Right lobe of liver (tissue), 6 donors: ENCODE measurements at regions not wholly inside any gene's neighbourhood (a gene's known extent, or its start where the extent isn't known, plus 50 kb on each side); places are given as distances from the start of the nearest gene placed in this dataset.
A peak's percentile ranks its signal among the peaks of the same experiment; 100 is the strongest.

Experiments used
- ATAC-seq, 4 donors: fragments of 200-7000 bp; cut with Tn5 transposase; one replicate each; pipeline ENCODE4 v1.9.1; 2020; ENCODE audit warnings: mild to moderate bottlenecking in 4 of 4, moderate library complexity in 4 of 4
- DNase-seq, 3 donors: peaks; one replicate each; pipeline ENCODE4 v3.0.0-alpha.2; 2020
- H3K27ac ChIP-seq, 3 donors: fragments of 200-600 bp; one replicate each; pipeline ENCODE4 v1.8.0; 2022
- H3K27me3 ChIP-seq, 2 donors: fragments of 200-600 bp; one replicate each; pipeline ENCODE4 v1.8.0; 2022
- H3K36me3 ChIP-seq, 4 donors: fragments of 200-600 bp; sonication (generic) in 1 of 4; one replicate each; pipeline versions ENCODE4 v1.5.1 to v1.8.0; 2017 to 2022; ENCODE audit warnings: control low read depth in 1 of 4
- H3K4me1 ChIP-seq, 4 donors: fragments of 200-600 bp; sonication (generic) in 1 of 4; one replicate each; pipeline versions ENCODE4 v1.5.1 to v1.8.0; 2017 to 2022; ENCODE audit warnings: control low read depth in 1 of 4
- H3K4me3 ChIP-seq, 3 donors: fragments of 200-600 bp; one replicate each; pipeline ENCODE4 v1.8.0; 2022
- H3K9me3 ChIP-seq, 4 donors: fragments of 200-600 bp; sonication (generic) in 1 of 4; one replicate each; pipeline versions ENCODE4 v1.5.1 to v1.8.0; 2017 to 2022; ENCODE audit warnings: control low read depth in 1 of 4
- POLR2A ChIP-seq: fragments of 450-650 bp; IDR thresholded peaks from one replicate; pipeline ENCODE4 v1.6.1; 2017; ENCODE audit warnings: antibody characterized with exemption, mild to moderate bottlenecking
- WGBS: methylation state at CpG from one replicate; pipeline ENCODE4 v1.1.6; 2018; ENCODE audit warnings: low coverage, low lambda C conversion rate; ENCODE audit not compliant: insufficient coverage; ENCODE audit errors: missing lambda C conversion rate; 5-methylcytosine and 5-hydroxymethylcytosine counted together
- intact Hi-C, 2 donors: fragments of 100-400 bp; cut with DNase I; formaldehyde crosslinking; loops; one replicate each; pipeline versions ENCODE4 v1.11.2 to v1.14.1; 2022
- TF ChIP-seq, protein P1 (sequence below), 4 donors: fragments of 200-600 bp in 3 of 4; fragments of 450-650 bp in 1 of 4; IDR thresholded peaks; one replicate each; pipeline versions ENCODE4 v1.5.1 to v1.8.0; 2016 to 2022; ENCODE audit warnings: antibody characterized with exemption in 4 of 4, mild to moderate bottlenecking in 2 of 4
- donor health status: DM: no; HTN: yes; CAD: no.
- donor health status: DM: no; HTN: no; CAD: no.
- donor health status: DM: no; HTN: no; CAD: no.
- donor health status: DM: no; HTN: yes; CAD: no.
- donor health status: DM: no; HTN: yes; CAD: no.

DNA sequence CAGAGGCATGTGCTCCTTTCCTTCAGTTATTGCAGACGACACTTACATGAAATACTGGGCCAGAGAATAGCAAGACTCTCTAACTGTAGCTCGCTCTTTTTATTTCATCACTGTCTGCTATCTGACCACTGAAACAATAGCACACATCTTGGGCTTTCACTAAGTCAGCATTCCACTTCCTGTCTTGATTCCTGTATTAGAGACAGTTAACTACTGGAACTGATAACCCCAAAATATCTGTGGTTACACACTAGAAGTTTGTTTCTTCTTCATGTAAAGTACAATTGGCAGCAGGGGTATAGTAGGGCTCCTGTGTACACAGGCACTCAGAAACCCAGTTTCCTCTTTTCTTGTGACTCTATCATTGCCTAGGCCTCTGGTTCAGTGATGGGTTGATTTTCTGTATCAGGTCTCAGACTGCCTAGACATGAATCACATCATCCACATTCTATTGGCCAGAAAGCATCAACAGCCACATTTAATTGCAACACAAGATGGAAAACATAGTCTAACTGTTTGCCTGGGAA, 230.2 kb upstream of the CD96 start:
- Histone ChIP-seq H3K27me3 (no peaks in the 10 kb centered on the region), H3K9me3 (no peaks in the 10 kb centered on the region), H3K4me3 (no peak overlapping the region), H3K36me3 (no peaks in the 10 kb centered on the region), H3K4me1 (no peaks in the 10 kb centered on the region), H3K27ac (no peak overlapping the region)
- DNase-seq (no peak), ATAC-seq (peak; percentile 50 to 54 (median 52))
- intact Hi-C loops: no loop called here
- TF ChIP-seq POLR2A: no peak
- TF ChIP-seq, protein P1, sequence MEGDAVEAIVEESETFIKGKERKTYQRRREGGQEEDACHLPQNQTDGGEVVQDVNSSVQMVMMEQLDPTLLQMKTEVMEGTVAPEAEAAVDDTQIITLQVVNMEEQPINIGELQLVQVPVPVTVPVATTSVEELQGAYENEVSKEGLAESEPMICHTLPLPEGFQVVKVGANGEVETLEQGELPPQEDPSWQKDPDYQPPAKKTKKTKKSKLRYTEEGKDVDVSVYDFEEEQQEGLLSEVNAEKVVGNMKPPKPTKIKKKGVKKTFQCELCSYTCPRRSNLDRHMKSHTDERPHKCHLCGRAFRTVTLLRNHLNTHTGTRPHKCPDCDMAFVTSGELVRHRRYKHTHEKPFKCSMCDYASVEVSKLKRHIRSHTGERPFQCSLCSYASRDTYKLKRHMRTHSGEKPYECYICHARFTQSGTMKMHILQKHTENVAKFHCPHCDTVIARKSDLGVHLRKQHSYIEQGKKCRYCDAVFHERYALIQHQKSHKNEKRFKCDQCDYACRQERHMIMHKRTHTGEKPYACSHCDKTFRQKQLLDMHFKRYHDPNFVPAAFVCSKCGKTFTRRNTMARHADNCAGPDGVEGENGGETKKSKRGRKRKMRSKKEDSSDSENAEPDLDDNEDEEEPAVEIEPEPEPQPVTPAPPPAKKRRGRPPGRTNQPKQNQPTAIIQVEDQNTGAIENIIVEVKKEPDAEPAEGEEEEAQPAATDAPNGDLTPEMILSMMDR (IDR thresholded peaks at IDR 0.05): no peak
- 27% methylated on average over 2 of the region's 2 CpGs for WGBS

DNA sequence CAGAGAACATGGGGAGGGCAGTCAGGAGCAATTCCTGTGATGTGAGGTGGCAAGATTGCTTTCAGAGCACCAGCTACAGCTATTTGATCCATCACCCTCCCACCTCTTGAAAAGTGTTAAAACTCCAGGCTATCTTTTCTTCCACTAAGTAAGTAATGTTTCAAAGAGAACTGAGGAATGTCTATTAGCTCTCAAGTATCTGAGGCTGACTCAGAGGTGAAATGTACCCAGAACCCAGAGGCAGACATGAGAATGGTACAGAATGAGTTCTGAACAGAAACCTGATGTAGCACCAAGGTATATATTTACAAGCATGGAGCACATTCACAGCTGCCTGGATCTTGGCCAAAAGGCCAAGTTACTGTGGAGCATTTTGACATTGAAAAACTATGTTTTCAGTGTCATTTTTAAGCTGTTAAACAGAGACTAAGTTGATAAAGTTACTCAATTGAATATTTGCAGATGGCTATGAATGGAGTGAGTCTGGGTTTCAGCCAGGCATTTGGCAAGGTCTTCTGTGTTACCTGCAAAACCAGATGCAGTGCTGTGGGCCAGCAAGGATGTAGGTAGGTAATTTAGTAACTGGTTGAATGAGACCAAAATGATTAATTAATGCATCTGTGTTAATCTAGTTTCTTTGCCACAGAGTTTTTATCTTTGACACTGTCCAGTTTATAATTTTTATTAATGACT, 227.7 kb upstream of the CD96 start:
- H3K27ac ChIP-seq: no peak overlapping the region
- intact Hi-C loops: no loop called here
- DNase-seq: peak in 2 of 3 donors; percentile 29 to 56
- TF ChIP-seq, protein P1 (IDR thresholded peaks at IDR 0.05): no peak
- TF ChIP-seq POLR2A: no peak
- no peaks in the 10 kb centered on the region for H3K36me3 ChIP-seq
- ATAC-seq: peak; percentile 48 to 78 (median 59)
- peaks cover 0 to 7% (median 0%) of the 10 kb centered on the region in 4 donors for H3K4me1 ChIP-seq
- no peaks in the 10 kb centered on the region for H3K9me3 ChIP-seq
- no peaks in the 10 kb centered on the region for H3K27me3 ChIP-seq
- H3K4me3 ChIP-seq: no peak overlapping the region

DNA sequence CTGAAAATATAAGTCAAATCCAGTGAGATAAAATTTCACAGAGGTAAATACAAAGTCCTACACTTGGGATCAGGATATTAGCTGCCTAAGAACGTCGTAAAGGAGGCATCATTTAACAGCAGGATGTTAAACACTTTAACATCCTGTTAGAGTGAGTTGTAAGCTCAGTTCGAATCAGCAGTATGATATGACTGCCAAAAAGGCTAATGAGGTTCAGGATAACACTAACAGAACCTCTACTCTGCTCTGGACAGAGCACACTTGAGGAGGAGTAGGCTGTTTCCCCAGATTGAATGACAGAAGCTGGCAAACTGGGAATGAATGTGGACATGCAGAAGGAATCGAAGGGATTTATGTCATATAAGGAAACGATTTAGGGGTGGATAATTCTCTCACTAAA, 227.1 kb upstream of the CD96 start:
- 54% methylated on average over 5 of the region's 5 CpGs for WGBS
- intact Hi-C loops: no loop called here
- H3K27ac ChIP-seq: no peak overlapping the region
- H3K9me3 ChIP-seq: no peaks in the 10 kb centered on the region
- no peak for ATAC-seq
- no peaks in the 10 kb centered on the region for H3K27me3 ChIP-seq
- no peak for DNase-seq
- TF ChIP-seq, protein P1 (IDR thresholded peaks at IDR 0.05): no peak
- TF ChIP-seq POLR2A: no peak
- no peaks in the 10 kb centered on the region for H3K36me3 ChIP-seq
- H3K4me1 ChIP-seq: peaks cover 0 to 7% (median 0%) of the 10 kb centered on the region in 4 donors
- no peak overlapping the region for H3K4me3 ChIP-seq

DNA sequence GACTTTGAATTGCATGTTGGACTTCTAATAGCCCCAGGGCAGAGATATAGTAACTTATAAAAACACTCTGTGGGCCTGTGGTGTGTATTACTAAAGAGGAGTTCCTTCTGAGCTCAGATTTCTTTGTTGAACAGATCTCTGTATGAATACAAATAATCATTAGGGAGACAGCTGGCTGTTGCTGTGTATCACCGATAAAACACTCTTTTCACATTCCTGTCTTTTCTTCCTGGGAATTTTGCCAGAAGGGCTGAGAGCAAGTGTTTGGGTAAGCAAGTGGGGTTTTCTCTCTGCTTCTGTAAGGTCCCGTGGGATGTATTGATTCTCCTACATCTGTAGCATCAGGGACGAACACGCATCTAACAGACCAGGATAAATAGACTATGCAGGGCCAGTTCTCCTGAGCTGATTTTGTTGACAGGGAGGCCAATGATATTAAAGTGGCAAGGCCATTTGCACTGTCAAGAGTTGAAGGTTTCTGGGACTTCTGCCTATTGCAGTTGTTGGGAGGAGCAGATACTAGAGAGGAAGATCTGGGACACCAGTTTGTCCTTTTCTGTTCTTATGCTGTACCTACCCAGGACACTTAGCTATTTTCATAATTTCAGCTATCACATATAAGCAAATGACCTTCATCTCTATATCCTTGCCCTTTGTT, 225.9 kb upstream of the CD96 start:
- intact Hi-C loops: no loop called here
- 67% methylated on average over 4 of the region's 4 CpGs for WGBS
- no peaks in the 10 kb centered on the region for H3K9me3 ChIP-seq
- H3K36me3 ChIP-seq: no peaks in the 10 kb centered on the region
- no peak overlapping the region for H3K27ac ChIP-seq
- no peaks in the 10 kb centered on the region for H3K27me3 ChIP-seq
- ATAC-seq (no peak), DNase-seq (no peak)
- peaks cover 0 to 7% (median 0%) of the 10 kb centered on the region in 4 donors for H3K4me1 ChIP-seq
- no peak overlapping the region for H3K4me3 ChIP-seq
- TF ChIP-seq, protein P1 (IDR thresholded peaks at IDR 0.05): no peak
- no peak for TF ChIP-seq POLR2A
